SH-SY5Y (cell line): ENCODE measurements at regions not wholly inside any gene's neighbourhood (a gene's known extent, or its start where the extent isn't known, plus 50 kb on each side); places are given as distances from the start of the nearest gene placed in this dataset.

Experiments used
- GATA2 ChIP-seq: IDR thresholded peaks from 2 replicates; pipeline ENCODE4 v1.6.1; 2011; ENCODE audit warnings: mild to moderate bottlenecking, low read depth, low read length
- GATA3 ChIP-seq: IDR thresholded peaks from 2 replicates; pipeline ENCODE4 v1.6.1; 2011; ENCODE audit warnings: low read depth, mild to moderate bottlenecking, low read length, moderate library complexity

- TF ChIP-seq GATA3 (no peak), GATA2 (no peak)
These were observed 644.3 kb downstream of the EPM2A start for GRCh38 chr6:145090801-145091585.

GRCh38 chr6:145091586-145092142, 643.7 kb downstream of the EPM2A start:
- no peak for TF ChIP-seq GATA3
- no peak for TF ChIP-seq GATA2

- TF ChIP-seq GATA3 (no peak), GATA2 (no peak)
These were observed 642.8 kb downstream of the EPM2A start for GRCh38 chr6:145092554-145092953.

- TF ChIP-seq GATA2 (no peak), GATA3 (no peak)
These were observed 642.1 kb downstream of the EPM2A start for GRCh38 chr6:145093226-145093625.

GRCh38 chr6:145096846-145097245, 638.5 kb downstream of the EPM2A start:
- no peak for TF ChIP-seq GATA2
- no peak for TF ChIP-seq GATA3

- TF ChIP-seq GATA3 = no peak
These were observed 635.6 kb downstream of the EPM2A start for GRCh38 chr6:145099713-145100112.

- no peak for TF ChIP-seq GATA3
- no peak for TF ChIP-seq GATA2
These were observed 625.2 kb downstream of the EPM2A start for GRCh38 chr6:145110109-145110508.

- TF ChIP-seq GATA2 (no peak), GATA3 (no peak)
These were observed 622.6 kb downstream of the EPM2A start for GRCh38 chr6:145112711-145113148.

- TF ChIP-seq GATA2 (no peak), GATA3 (no peak)
These were observed 619.7 kb downstream of the EPM2A start for GRCh38 chr6:145115638-145116037.

- no peak for TF ChIP-seq GATA2
- TF ChIP-seq GATA3 = no peak
These were observed 618.6 kb downstream of the EPM2A start for GRCh38 chr6:145116591-145117178.

- TF ChIP-seq GATA3 (no peak), GATA2 (no peak)
These were observed 617.1 kb downstream of the EPM2A start for GRCh38 chr6:145118224-145118623.

GRCh38 chr6:145119081-145119480, 616.2 kb downstream of the EPM2A start:
- TF ChIP-seq GATA3 = no peak
- TF ChIP-seq GATA2 = no peak

- no peak for TF ChIP-seq GATA2
- TF ChIP-seq GATA3 = no peak
These were observed 602.6 kb downstream of the EPM2A start for GRCh38 chr6:145132709-145133108.

GRCh38 chr6:145135702-145136101, 599.6 kb downstream of the EPM2A start:
- no peak for TF ChIP-seq GATA2
- no peak for TF ChIP-seq GATA3

GRCh38 chr6:145137425-145137824, 597.9 kb downstream of the EPM2A start:
- TF ChIP-seq GATA2 (no peak), GATA3 (no peak)
